Nephron (organoid): ENCODE measurements at regions not wholly inside any gene's neighbourhood (a gene's known extent, or its start where the extent isn't known, plus 50 kb on each side); places are given as distances from the start of the nearest gene placed in this dataset.
A peak's percentile ranks its signal among the peaks of the same experiment; 100 is the strongest.

ENCODE experiments used
- H3K27ac Mint-ChIP-seq, 3 experiments: 2 replicates each; pipeline ENCODE4 v1.8.0; 2020; ENCODE audit warnings: mixed read lengths in 3 of 3, mild to moderate bottlenecking in 2 of 3, moderate library complexity in 1 of 3
- H3K27me3 Mint-ChIP-seq: 2 replicates; pipeline ENCODE4 v1.8.0; 2021; ENCODE audit warnings: low read depth, mild to moderate bottlenecking, moderate library complexity, mixed read lengths
- H3K36me3 Mint-ChIP-seq: 2 replicates; pipeline ENCODE4 v1.8.0; 2020; ENCODE audit warnings: low read depth, mixed read lengths
- H3K4me1 Mint-ChIP-seq: 2 replicates; pipeline ENCODE4 v1.8.0; 2020; ENCODE audit warnings: mixed read lengths
- H3K4me3 Mint-ChIP-seq, 3 experiments: 2 replicates each; pipeline ENCODE4 v1.8.0; 2020; ENCODE audit warnings: mild to moderate bottlenecking in 3 of 3, mixed read lengths in 3 of 3, moderate library complexity in 2 of 3
- H3K9me3 Mint-ChIP-seq: 2 replicates; pipeline ENCODE4 v1.8.0; 2020; ENCODE audit warnings: mixed read lengths
- CTCF ChIP-seq, 3 experiments: fragments of 200-600 bp; sonication (generic); IDR thresholded peaks; one replicate each; pipeline ENCODE4 v1.5.0; 2021; ENCODE audit warnings: antibody characterized with exemption in 3 of 3; ENCODE audit not compliant: unreplicated experiment in 3 of 3

GRCh38 chr14:31932675-31933074 is 144.4 kb upstream of the ARHGAP5 start:
- Mint-ChIP-seq H3K9me3 (no peaks in the 10 kb centered on the region), H3K4me1 (peaks cover 27% of the 10 kb centered on the region), H3K27me3 (peaks cover under 1% of the 10 kb centered on the region), H3K4me3 (no peak overlapping the region), H3K27ac (peak overlapping the region in 1 of 3 experiments; percentile 26), H3K36me3 (no peaks in the 10 kb centered on the region)
- TF ChIP-seq CTCF (IDR thresholded peaks at IDR 0.05; ENCODE audit: unreplicated experiment in 3 of 3): no peak

GRCh38 chr14:31933716-31934115 is 143.4 kb upstream of the ARHGAP5 start:
- Mint-ChIP-seq H3K36me3 (no peaks in the 10 kb centered on the region), H3K4me3 (no peak overlapping the region), H3K4me1 (peaks cover 23% of the 10 kb centered on the region), H3K27me3 (peaks cover 5% of the 10 kb centered on the region), H3K27ac (no peak overlapping the region), H3K9me3 (no peaks in the 10 kb centered on the region)
- no peak for TF ChIP-seq CTCF (IDR thresholded peaks at IDR 0.05; ENCODE audit: unreplicated experiment in 3 of 3)

GRCh38 chr14:31934767-31935266 is 142.3 kb upstream of the ARHGAP5 start:
- H3K36me3 Mint-ChIP-seq: no peaks in the 10 kb centered on the region
- peaks cover 24% of the 10 kb centered on the region for H3K4me1 Mint-ChIP-seq
- peak overlapping the region in 2 of 3 experiments; percentile 3 to 17 for H3K27ac Mint-ChIP-seq
- no peak overlapping the region for H3K4me3 Mint-ChIP-seq
- peak; percentile 49 to 67 (median 51) for TF ChIP-seq CTCF (IDR thresholded peaks at IDR 0.05; ENCODE audit: unreplicated experiment in 3 of 3)
- H3K9me3 Mint-ChIP-seq: no peaks in the 10 kb centered on the region
- peaks cover 5% of the 10 kb centered on the region for H3K27me3 Mint-ChIP-seq

GRCh38 chr14:31935391-31935790 is 141.7 kb upstream of the ARHGAP5 start:
- Mint-ChIP-seq H3K36me3 (no peaks in the 10 kb centered on the region), H3K27me3 (peaks cover 5% of the 10 kb centered on the region), H3K4me3 (no peak overlapping the region), H3K4me1 (peaks cover 29% of the 10 kb centered on the region), H3K27ac (peak overlapping the region in 2 of 3 experiments; percentile 7 to 75), H3K9me3 (no peaks in the 10 kb centered on the region)
- no peak for TF ChIP-seq CTCF (IDR thresholded peaks at IDR 0.05; ENCODE audit: unreplicated experiment in 3 of 3)

- H3K4me3 Mint-ChIP-seq: no peak overlapping the region
- H3K9me3 Mint-ChIP-seq: no peaks in the 10 kb centered on the region
- H3K27ac Mint-ChIP-seq: no peak overlapping the region
- TF ChIP-seq CTCF (IDR thresholded peaks at IDR 0.05; ENCODE audit: unreplicated experiment in 3 of 3): no peak
- H3K36me3 Mint-ChIP-seq: no peaks in the 10 kb centered on the region
- H3K4me1 Mint-ChIP-seq: peaks cover 29% of the 10 kb centered on the region
- peaks cover 5% of the 10 kb centered on the region for H3K27me3 Mint-ChIP-seq
These were observed 141.0 kb upstream of the ARHGAP5 start for GRCh38 chr14:31936115-31936514.

- Mint-ChIP-seq H3K9me3 (no peaks in the 10 kb centered on the region), H3K27me3 (peaks cover 5% of the 10 kb centered on the region), H3K4me3 (no peak overlapping the region), H3K36me3 (no peaks in the 10 kb centered on the region), H3K27ac (peak overlapping the region in 1 of 3 experiments; percentile 32), H3K4me1 (peaks cover 33% of the 10 kb centered on the region)
- no peak for TF ChIP-seq CTCF (IDR thresholded peaks at IDR 0.05; ENCODE audit: unreplicated experiment in 3 of 3)
These were observed 139.3 kb upstream of the ARHGAP5 start for GRCh38 chr14:31937730-31938346.
